Middle frontal gyrus (tissue), 1 donor: ENCODE measurements at regions not wholly inside any gene's neighbourhood (a gene's known extent, or its start where the extent isn't known, plus 50 kb on each side); places are given as distances from the start of the nearest gene placed in this dataset.

Source experiments
- DNase-seq: peaks from one replicate; pipeline ENCODE4 v3.0.0-alpha.2; 2015; ENCODE audit warnings: low spot score; ENCODE audit errors: extremely low spot score

DNA sequence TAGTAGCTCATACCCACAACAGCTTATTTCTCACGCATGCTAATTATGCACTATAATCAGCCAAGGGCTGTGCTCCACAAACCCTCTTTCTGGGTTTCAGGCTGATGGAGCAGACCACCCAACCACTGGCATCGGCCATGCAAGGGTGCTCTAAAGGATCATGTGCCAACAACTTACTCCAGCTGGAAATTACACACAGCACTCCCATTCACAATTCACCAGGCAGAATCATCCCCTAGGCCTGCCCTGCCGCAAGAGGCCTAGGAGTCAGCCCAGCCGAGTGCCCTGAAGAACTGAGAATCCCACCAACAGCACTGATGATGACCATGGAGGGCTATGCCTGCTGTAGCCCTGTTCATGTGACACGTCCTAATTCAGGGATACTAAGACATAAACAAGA is 216.2 kb upstream of the CHRNA7 start:
- DNase-seq = no peak

DNA sequence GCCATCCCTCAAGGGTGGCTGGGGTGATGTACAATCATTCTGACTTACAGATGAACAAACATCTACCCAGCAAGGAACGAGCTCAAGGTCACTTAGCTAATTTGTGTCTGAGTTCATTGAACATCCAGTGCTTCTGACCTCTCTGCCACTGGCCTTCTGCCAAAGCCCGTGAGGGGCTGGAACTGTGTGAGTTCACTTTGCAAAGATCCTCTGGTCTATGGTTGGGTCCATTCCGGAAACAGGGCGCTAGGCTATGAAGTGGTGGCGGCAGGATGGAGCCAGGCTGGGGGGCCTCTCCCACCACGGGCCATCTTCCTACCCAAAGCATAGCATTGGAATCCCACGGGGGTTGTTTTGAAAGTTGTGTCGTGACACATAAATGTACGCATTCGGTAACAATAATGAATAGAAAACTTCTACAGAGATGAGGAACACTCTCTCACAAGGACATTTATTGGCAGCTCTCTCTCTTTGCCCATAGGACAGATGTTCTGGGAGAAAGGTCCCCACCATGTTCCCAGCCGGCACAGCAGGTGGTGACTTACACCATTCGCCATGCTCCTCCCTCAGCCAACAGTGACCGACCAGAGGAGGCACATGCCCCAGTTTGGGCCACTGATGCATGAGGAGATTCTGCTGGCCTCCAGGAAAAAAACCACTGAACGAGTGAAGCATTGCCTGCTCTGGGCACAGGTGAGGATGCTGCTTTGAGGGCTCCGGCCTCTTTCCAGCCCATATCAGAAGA is 214.7 kb upstream of the CHRNA7 start:
- DNase-seq = no peak

DNA sequence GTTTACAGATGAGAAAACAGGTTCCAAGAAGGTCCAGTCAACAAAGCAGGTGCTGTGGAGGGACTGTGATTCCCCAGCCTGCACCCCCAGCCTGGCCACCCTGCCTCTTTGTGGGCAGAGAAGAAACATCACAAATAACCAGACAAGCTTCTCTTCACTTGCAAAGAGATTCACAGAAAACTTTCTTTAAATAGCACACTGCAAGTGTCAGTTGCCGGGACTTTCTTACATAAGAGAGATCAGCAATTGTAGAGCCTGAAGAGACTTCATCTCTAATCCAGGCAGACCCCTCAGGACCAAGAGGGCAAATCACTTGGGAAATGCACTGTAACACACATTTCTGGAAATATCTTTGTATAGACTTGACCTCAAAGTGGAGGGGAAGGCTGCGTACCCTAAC is 207.9 kb upstream of the CHRNA7 start:
- no peak for DNase-seq

DNA sequence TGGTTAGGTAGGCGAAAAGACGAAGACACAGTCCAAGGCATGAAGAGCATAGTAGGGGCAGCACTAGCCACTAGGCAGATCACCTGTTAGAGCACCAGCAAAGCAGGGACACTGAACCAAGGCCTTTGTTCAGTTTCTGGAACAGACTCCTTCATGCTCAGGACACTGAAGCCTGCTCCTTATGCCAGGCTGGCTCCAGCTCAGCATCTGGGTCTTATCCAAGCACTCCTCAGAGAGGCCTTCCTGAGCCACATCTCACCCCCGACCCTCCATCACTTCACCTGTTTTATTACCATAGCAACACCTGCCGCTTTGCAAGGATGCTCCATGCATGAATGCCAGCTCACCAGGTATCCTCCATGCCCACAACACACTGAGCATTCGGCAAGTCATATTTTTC is 206.3 kb upstream of the CHRNA7 start:
- DNase-seq = no peak

DNA sequence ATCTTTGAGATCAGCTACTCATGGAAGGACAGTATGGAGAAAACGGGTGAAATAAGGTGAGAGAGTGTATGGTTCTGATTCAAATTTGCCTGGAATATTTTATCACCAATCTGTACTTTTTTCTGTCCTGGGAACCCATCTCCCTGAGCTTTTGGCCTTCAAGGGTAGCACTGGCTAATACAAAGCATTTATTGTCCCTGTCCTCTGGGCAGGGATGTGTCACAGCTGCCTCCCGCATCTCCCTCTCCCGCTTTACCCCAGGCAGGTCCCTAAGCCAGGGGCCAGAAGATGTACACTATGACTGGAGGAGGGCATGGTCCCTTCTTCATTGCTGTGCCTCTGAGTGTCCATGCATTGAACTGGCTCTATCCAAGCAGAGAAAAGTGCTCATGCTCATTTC is 201.7 kb upstream of the CHRNA7 start:
- no peak for DNase-seq

DNA sequence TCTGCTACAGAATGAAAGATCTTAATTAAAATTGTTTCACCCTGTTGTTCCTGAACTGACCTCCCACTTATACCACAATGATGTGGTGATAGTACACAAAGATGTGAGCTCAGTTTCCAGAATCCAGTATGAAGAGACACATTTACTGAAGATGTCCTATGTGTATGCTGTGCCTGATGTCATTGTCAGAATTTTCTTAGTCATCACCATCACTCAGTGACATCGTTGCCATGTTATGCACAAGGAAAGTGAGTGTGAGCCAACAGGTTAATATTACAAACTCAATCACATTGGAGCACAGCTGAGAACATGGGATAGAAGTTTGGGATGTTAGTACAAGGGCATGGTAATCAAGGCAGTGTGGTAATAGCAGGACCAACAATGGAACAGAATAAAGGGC is 199.7 kb upstream of the CHRNA7 start:
- DNase-seq = no peak

DNA sequence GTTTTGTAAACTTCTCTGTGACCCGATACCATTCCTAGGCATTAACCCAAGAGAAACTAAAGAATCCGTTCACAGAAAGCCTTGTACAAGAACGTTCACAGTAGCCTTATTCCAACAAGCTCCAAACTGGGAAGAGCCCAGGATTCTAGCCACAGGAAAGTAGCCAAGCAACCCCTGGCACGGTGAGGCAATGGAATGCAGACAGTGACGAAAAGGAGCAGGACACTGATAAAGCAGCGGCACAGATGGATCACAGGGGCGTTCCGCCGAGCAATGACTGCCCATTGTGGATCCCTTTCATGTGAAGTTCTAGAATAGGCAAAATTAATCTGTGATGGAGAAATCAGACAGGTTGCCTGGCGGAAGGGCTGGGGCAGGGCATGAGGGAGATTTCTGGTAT is 198.7 kb upstream of the CHRNA7 start:
- DNase-seq = no peak

DNA sequence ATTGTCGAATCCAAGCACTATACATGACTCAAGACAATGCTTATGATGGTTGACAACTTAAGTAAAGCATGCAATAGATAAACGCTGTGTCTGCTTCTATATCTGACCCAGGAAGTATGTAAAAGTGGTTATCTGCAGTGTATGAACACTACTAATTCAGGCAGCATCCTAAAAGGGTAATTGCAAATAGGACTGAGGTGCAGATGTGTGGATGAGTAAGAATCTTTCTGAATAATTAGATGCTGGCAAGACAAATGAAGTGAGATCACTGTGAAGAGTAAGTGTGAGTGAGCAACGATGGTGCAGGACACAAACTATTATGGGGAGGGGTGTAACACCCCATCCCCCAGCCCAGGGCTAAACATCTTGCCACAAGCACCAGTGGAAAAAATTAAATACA is 195.7 kb upstream of the CHRNA7 start:
- DNase-seq = no peak

DNA sequence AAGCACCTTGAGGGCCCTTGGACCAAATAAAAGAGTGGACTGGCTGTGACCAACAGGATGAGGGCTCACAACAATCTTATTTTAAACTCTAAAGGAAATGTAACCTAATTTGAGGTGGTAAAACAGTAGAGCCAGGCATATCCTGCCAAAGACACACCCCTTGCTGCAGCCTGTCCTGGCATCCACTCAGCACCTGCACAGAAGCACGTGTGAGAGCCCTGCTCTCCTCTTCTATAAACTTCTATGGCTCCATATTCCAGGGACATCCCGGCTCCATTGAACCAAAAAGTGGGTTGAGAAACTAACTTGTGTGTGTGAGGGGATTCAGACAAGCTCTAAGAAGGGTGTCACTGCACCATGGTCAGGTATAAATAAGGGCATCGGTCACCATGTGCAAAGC is 190.9 kb upstream of the CHRNA7 start:
- no peak for DNase-seq

DNA sequence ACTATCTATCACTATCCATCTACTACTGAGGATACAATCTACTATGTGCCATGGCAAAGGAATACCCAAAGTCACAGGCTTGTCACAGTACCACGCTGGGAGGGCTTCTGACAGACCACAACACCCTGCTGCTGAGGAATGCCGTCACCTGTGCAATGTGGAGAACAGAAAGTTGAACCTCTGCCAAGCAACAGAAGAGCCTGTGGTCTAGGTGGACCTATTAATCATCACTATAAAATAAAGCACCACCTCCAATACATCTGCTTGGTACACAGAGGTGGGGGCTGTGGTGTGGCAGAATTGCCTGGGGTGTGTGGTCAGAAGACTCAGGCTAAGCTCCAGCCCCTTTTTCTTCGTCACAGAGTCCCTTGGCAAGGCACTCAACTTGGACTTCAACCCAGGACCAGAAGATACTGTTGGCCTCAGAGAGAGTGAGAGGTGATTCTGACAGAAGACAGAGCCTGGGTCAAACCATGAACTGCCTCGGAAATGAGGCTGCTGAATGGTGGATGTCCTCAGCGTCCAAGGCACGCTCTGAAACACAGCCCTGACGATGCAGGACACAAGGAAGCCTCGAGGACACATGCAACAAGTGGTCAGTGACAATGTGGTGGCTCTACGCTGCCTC is 189.4 kb upstream of the CHRNA7 start:
- no peak for DNase-seq

DNA sequence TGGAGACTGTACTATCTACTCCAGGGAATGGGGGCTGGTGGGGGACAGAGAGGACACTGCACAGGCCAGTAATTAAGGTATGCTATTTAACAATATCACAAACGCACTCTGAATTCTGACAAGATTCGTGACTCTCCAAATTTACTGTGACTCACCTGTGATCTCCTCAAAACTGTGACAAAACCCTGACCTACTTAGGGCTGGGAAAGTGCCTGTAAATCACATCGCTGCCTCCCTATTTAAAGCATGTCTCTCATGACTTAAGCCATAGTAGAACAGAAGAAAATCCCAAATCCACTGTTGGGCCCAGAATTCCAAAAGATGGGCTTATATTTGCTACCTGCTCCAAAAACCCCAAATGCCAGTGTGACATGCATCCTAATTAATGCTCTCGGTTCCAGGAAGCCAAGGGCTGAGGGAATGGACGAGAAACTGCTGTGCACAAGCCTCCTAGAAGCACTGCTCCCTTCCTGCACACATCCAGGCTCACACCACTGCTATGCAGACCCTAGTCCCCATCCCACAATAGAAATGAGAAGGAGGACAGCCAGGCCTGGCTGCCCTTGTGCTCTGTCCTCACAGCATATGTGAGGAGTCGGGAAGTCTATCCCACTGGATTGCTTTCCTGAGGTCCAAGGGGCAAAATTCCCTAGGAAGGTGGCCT is 187.7 kb upstream of the CHRNA7 start:
- DNase-seq = no peak

DNA sequence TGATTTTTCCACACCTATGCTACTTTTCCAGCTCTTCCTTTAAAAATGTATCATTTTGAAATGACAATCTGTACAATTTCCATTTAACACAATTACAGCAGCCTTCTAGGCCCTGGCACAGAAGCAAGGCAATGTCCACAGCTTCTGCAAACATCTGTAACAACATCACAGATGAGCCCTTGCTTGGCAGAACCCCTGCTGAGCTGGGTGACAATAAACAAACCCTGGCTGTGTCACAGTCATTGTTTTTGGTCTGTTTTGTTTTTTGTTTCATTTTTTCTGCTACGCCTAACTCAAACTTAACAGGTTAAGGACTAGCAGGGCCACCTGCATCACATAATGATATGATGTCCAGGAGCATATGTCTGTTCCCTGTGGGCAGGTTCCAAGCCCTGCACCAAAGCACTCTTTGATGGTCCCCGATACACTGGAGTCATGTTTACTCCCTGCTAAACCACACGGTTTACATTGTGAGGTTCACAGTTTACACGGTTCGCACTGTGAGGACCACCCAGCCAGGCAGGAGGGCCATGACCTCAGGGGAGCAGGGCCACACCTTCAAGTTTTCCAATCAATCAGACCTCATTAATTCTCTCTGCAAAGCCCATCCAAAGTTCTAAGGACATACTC is 186.8 kb upstream of the CHRNA7 start:
- DNase-seq = peak; percentile 54

DNA sequence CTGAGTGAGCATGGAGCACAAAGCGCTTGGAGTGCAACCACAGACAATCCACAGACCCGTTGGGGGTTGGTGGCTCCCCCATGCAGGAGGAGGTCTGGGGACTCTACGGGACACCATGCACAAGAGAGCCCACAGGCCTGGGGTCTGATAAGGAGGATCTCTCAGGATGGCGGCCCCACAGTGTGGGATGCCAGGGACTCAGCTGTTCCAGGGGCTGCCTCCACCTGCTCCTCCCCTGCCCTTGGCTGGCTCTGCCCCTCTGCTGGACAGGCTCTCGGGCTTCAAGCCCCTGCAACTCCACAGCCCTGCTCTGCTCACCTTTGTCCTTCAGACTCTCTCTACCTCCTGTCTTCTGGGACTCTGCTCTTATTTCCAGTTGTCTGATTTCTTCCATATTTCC is 184.5 kb upstream of the CHRNA7 start:
- no peak for DNase-seq

DNA sequence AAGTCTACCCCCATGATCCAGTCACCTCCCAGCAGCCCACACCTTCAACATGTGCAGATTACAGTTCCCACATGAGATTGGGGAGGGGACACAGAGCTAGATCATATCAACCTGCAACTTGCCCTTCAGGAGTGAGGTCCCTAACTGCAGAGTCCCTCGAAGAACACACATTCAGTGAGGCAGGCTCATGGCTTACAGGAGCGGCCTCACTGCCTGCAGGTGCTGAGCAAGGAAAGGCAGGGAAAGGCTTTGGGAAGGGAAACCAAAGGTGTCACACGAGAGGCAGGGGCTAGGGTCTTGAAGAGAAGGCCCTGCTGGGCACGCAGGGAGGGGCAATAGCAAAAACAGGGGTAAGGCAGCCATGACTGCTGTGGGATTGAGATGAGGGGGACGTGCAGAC is 182.4 kb upstream of the CHRNA7 start:
- no peak for DNase-seq

DNA sequence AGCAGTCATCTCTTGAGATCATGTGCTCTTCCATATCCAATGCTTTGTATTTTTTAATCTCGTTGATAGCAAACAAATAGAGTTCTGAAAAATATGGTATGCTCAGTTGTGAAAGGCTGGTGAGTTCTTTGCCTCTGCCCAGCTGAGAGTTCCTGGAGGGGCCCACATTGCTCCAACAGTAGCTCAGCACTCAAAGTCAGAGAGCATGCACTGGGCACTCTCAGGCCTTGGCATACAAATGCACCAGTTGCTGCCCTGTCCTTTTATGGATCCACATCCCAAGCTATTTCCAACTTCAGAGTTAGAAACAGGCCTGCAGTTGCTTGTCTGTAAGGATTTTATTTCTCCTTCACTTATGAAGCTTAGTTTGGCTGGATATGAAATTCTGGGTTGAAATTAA is 181.7 kb upstream of the CHRNA7 start:
- no peak for DNase-seq

DNA sequence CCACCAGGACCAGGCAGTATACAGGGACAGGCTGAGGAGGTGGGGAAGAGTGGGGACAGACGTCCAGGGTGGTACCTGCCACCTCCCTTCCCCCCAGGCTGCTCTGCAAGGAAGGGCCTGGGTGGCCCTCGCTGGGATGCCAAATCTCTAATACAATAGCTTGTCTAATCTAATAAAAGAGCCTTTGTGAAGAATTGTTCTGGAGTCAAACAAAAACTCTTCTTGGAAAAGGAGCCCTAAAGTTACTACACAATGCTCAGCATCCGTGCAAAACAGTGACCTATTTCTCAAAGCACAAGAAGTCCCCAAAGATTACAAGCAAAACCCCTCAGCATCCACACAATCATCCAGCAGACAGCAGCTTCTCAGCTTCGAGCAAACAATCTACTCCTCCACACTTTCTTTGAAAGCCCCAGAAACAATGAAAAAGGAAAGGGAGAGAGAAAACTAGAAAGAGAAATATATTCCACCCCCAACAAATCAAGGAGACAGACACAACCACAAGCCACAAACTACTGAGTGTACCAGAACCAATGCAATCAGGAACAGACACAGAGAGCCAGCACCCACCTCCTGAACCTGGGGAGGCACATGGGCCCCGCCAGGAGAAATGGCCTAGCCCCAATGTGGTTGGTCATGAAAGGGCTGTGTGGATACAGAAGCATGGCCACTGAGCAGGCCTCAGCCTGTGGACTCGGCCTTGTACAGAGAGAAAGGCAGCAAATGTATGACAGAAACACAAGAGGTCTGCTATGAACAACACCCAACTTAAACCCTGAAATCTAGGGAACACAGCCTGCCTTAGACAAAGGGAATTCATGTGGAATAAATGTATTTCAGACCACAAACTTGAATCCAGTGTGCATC is 177.1 kb upstream of the CHRNA7 start:
- no peak for DNase-seq

DNA sequence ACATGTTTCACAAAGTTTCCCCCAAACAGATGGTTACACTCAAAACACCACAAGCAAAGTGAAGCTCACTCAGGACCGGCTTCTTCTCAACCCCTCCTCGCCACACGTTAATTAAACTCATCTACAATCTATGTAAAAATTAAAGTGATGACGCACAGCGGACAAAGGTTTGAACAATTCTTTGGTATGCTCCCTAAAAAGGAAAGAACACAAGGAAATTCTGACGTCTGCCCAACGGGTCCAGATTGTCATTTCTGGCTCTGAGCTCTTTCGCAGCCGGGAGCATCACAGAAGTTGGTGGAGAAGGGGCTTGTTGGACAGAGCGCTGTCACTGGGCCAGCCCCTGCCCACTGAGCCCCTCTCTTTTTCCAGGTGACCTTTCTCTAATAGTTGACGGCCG is 173.7 kb upstream of the CHRNA7 start:
- no peak for DNase-seq

DNA sequence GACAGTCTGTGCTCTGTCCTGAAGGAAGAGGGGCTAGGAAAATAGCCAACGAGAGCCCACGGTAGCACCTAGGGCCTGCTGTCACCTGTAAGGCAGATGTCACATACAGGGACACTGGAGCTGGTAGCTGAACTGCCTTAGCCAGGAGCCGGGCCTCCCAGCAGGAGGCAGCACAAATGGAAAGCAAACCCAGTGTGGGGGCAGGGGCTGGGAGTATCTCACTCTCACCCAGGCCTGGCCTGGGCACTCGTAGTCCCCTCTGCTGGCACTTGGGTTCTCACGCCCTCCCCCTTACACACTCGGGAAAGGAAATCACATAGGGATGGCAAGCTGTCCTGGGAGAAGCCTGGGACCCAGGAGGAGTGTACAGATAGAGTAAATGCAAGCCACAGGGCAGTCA is 173.1 kb upstream of the CHRNA7 start:
- DNase-seq = no peak

DNA sequence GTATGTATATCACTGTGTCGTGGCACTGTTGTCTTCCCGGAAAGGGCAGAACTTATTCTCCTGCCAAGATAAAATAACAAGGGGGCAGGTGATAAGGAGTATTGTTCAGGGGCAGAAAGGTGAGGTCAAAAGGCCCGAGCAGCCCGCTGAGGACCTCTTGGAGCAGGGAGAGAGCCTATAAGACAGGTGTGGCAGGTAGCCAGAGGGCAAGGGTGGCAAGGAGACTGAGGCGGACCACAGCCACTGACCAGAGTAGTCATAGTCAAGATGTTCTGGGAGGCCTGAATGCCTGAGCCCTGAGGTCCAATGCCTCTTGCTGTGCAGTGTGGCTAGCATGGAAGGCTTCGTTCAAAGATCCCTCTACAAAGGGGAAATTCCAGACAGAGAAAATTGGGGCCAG is 172.3 kb upstream of the CHRNA7 start:
- DNase-seq = no peak

DNA sequence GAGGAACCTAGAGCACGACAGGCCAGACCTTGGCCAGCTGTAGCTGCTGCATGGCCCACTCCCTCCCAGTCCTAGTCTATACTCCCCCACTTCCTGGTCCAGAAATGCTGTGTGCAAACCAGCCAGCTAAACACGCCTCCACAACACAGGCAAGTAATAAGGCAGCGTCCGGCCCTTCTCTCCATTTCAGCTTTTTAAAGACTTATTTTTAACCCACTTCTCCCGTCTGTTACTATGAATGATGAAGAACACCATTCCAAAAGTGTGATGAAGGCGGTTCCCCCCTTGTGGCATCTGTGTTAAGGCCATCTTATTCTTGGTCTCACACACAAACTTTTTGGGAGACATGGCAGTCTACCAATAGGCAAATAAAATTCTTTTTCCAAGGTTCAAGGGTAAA is 164.1 kb upstream of the CHRNA7 start:
- DNase-seq = no peak
